ENCODE measurements at regions not wholly inside any gene's neighbourhood (a gene's known extent, or its start where the extent isn't known, plus 50 kb on each side); places are given as distances from the start of the nearest gene placed in this dataset.

DNA sequence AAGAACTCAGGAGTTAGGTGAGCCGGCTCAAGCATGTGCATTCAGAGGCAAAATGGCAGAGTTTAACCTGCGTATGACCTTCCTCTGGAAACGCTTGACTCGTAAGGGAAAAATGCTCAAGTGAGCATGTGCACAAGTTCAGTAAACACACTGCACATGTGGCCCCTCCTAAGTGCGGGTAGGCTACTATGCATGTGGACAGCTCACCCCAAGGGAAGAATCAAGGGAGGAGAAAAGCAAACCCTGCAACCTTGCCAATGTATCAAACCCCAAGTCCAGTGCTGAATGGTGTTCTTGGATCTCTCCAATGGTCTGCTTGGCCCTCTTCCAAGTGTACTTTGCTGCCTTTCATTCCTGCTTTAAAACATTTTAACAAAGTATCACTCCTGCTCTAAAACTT is 407.1 kb downstream of the ADAM29 start:
- dilution Hi-C loops (cut with MboI; ENCODE audit: extremely low pct_ligation_motif_present, low sequenced_read_pairs) = no loop called here
- H2AFZ ChIP-seq (ENCODE audit: control insufficient read depth, low read length) = no peak overlapping the region
- no peaks in the 10 kb centered on the region for H4K20me1 ChIP-seq (ENCODE audit: control insufficient read depth, extremely low read depth, insufficient read depth, low read length)
- FAIRE-seq (no peak), DNase-seq (ENCODE audit: low read depth, low spot score) (no peak)
- TF ChIP-seq, protein P1, sequence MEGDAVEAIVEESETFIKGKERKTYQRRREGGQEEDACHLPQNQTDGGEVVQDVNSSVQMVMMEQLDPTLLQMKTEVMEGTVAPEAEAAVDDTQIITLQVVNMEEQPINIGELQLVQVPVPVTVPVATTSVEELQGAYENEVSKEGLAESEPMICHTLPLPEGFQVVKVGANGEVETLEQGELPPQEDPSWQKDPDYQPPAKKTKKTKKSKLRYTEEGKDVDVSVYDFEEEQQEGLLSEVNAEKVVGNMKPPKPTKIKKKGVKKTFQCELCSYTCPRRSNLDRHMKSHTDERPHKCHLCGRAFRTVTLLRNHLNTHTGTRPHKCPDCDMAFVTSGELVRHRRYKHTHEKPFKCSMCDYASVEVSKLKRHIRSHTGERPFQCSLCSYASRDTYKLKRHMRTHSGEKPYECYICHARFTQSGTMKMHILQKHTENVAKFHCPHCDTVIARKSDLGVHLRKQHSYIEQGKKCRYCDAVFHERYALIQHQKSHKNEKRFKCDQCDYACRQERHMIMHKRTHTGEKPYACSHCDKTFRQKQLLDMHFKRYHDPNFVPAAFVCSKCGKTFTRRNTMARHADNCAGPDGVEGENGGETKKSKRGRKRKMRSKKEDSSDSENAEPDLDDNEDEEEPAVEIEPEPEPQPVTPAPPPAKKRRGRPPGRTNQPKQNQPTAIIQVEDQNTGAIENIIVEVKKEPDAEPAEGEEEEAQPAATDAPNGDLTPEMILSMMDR (optimal IDR thresholded peaks at IDR 0.05 in 1 of 3, IDR thresholded peaks at IDR 0.05 in 1 of 3, conservative IDR thresholded peaks at IDR 0.05 in 1 of 3; ENCODE audit: extremely low read depth in 1 of 3, insufficient read depth in 2 of 3, low read length in 3 of 3) = no peak
- no peak for TF ChIP-seq EZH2 (IDR thresholded peaks at IDR 0.05; ENCODE audit: low read length)
- H3K9ac ChIP-seq (ENCODE audit: control insufficient read depth, extremely low read depth, insufficient read depth, low read length) = no peak overlapping the region
- H3K9me1 ChIP-seq (ENCODE audit: control insufficient read depth, extremely low read depth, insufficient read depth, low read length) = no peaks in the 10 kb centered on the region
- H3K4me2 ChIP-seq (ENCODE audit: control insufficient read depth, extremely low read depth, insufficient read depth, low read depth, low read length) = no peak overlapping the region
- H3K36me3 ChIP-seq (ENCODE audit: control insufficient read depth in 2 of 2, extremely low read depth in 1 of 2, insufficient read depth in 2 of 2, low read length in 2 of 2) = no peaks in the 10 kb centered on the region
- H3K4me3 ChIP-seq (ENCODE audit: control insufficient read depth in 2 of 3, extremely low read depth in 1 of 3, insufficient read depth in 2 of 3, low read depth in 1 of 3, low read length in 3 of 3) = no peak overlapping the region
- H3K79me2 ChIP-seq (ENCODE audit: control insufficient read depth, insufficient read depth, low read length) = no peaks in the 10 kb centered on the region
- no peaks in the 10 kb centered on the region for H3K9me3 ChIP-seq (ENCODE audit: control insufficient read depth, low read depth, low read length)
- H3K27ac ChIP-seq (ENCODE audit: control insufficient read depth, insufficient read depth, low read length) = no peak overlapping the region
- no peaks in the 10 kb centered on the region for H3K4me1 ChIP-seq (ENCODE audit: control insufficient read depth, extremely low read depth, insufficient read depth, low read length)
- H3K27me3 ChIP-seq (ENCODE audit: control insufficient read depth, extremely low read depth, insufficient read depth, low read length) = no peaks in the 10 kb centered on the region

DNA sequence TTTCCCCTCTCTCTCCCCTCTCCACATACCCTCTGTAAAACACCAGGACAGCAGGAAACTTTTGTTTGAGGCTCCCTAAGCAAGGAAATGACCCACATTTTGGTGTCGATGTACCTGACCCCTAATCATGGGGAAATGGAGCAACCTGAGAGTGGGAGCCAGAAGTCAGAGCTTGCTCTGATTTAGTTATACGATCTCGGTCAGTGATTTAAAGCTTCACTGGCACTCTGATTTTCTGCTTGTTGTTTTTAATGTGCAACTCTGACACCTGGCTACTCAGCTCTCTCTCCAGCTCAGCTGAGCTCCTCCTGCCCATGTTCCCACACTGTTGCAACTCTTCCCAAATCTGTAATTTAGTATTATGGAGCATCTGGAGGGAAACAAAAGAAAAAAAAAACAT is 408.6 kb downstream of the ADAM29 start:
- Histone ChIP-seq H3K79me2 (ENCODE audit: control insufficient read depth, insufficient read depth, low read length) (no peaks in the 10 kb centered on the region), H3K36me3 (ENCODE audit: control insufficient read depth in 2 of 2, extremely low read depth in 1 of 2, insufficient read depth in 2 of 2, low read length in 2 of 2) (no peaks in the 10 kb centered on the region), H2AFZ (ENCODE audit: control insufficient read depth, low read length) (no peak overlapping the region), H3K4me1 (ENCODE audit: control insufficient read depth, extremely low read depth, insufficient read depth, low read length) (no peaks in the 10 kb centered on the region), H3K9ac (ENCODE audit: control insufficient read depth, extremely low read depth, insufficient read depth, low read length) (no peak overlapping the region), H3K9me1 (ENCODE audit: control insufficient read depth, extremely low read depth, insufficient read depth, low read length) (no peaks in the 10 kb centered on the region), H3K9me3 (ENCODE audit: control insufficient read depth, low read depth, low read length) (no peaks in the 10 kb centered on the region), H3K4me3 (ENCODE audit: control insufficient read depth in 2 of 3, extremely low read depth in 1 of 3, insufficient read depth in 2 of 3, low read depth in 1 of 3, low read length in 3 of 3) (no peak overlapping the region), H3K4me2 (ENCODE audit: control insufficient read depth, extremely low read depth, insufficient read depth, low read depth, low read length) (no peak overlapping the region), H3K27ac (ENCODE audit: control insufficient read depth, insufficient read depth, low read length) (no peak overlapping the region), H3K27me3 (ENCODE audit: control insufficient read depth, extremely low read depth, insufficient read depth, low read length) (no peaks in the 10 kb centered on the region), H4K20me1 (ENCODE audit: control insufficient read depth, extremely low read depth, insufficient read depth, low read length) (no peaks in the 10 kb centered on the region)
- DNase-seq (ENCODE audit: low read depth, low spot score) (no peak), FAIRE-seq (no peak)
- TF ChIP-seq, protein P1 (optimal IDR thresholded peaks at IDR 0.05 in 1 of 3, IDR thresholded peaks at IDR 0.05 in 1 of 3, conservative IDR thresholded peaks at IDR 0.05 in 1 of 3; ENCODE audit: extremely low read depth in 1 of 3, insufficient read depth in 2 of 3, low read length in 3 of 3) = no peak
- no peak for TF ChIP-seq EZH2 (IDR thresholded peaks at IDR 0.05; ENCODE audit: low read length)
- dilution Hi-C loops (cut with MboI; ENCODE audit: extremely low pct_ligation_motif_present, low sequenced_read_pairs) = no loop called here

Data from keratinocyte (primary cell).